K562 (cell line): ENCODE measurements at regions not wholly inside any gene's neighbourhood (a gene's known extent, or its start where the extent isn't known, plus 50 kb on each side); places are given as distances from the start of the nearest gene placed in this dataset.

ENCODE experiments used
- ATAC-seq: fragments of 200-7000 bp; cut with Tn5 transposase; 3 replicates; pipeline ENCODE4 v1.9.1; 2020; ENCODE audit warnings: moderate library complexity
- BruUV-seq: library from RNA; stranded (reverse); fragments of 400-500 nt; replicated peaks from 2 replicates; lab custom pipeline; 2021; lab: Mats Ljungman, UMichigan
- CTCF ChIA-PET: fragments of 300-600 bp; formaldehyde crosslinking; extraction: SDS; loops from one replicate; lab custom pipeline; 2021; ENCODE audit warnings: low intra/inter-chr PET ratio; lab: Yijun Ruan, JAX
- POLR2A ChIA-PET: fragments of 300-600, 350-650 bp; sonication (Branson Sonifier 250); formaldehyde crosslinking; extraction: SDS; loops from one replicate; lab custom pipeline; 2021; ENCODE audit warnings: antibody characterized with exemption, inconsistent platforms; lab: Yijun Ruan, JAX
- DNase-seq, 4 experiments: peaks; one replicate each; pipeline versions ENCODE4 v3.0.0 to v3.0.0-alpha.2; 2011 to 2018; ENCODE audit warnings: low spot score in 3 of 4, mixed read lengths in 3 of 4; ENCODE audit errors: extremely low read depth in 1 of 4
- FAIRE-seq: peaks from 2 replicates; lab custom pipeline; 2011; peaks lifted over from hg19 to GRCh38; lab: Jason Lieb, UNC
- H2AFZ ChIP-seq: 2 replicates; pipeline ENCODE4 v1.6.0; 2011; ENCODE audit warnings: low read depth, low read length, control low read depth, inconsistent platforms
- H3K27ac ChIP-seq: fragments of 200-600 bp; 3 replicates; pipeline ENCODE4 v1.8.0; 2011; ENCODE audit warnings: low read depth, mild to moderate bottlenecking, control low read depth, inconsistent platforms, low read length, moderate library complexity, mixed read lengths; ENCODE audit errors: extremely low read depth
- H3K27me3 ChIP-seq, 2 experiments: fragments of 300-600 bp in 1 of 2; 2 replicates in 1 of 2; 3 replicates in 1 of 2; pipeline versions ENCODE4 v1.6.0 to v1.8.0; 2011; ENCODE audit warnings: inconsistent platforms in 2 of 2, low read length in 2 of 2, mild to moderate bottlenecking in 1 of 2, mixed read lengths in 1 of 2, moderate library complexity in 1 of 2; ENCODE audit not compliant: control insufficient read depth in 2 of 2, insufficient read depth in 2 of 2
- H3K36me3 ChIP-seq: fragments of 300-600 bp; 3 replicates; pipeline ENCODE4 v1.8.0; 2011; ENCODE audit warnings: mild to moderate bottlenecking, low read length, inconsistent platforms; ENCODE audit not compliant: control insufficient read depth, insufficient read depth
- H3K4me1 ChIP-seq, 2 experiments: fragments of 200-600 bp in 1 of 2; replicated peaks in 1 of 2; 2 replicates in 1 of 2; 3 replicates in 1 of 2; pipeline versions ENCODE4 v1.5.1 to v1.8.0; 2011; ENCODE audit warnings: inconsistent platforms in 2 of 2, low read length in 2 of 2, mild to moderate bottlenecking in 1 of 2, mixed read lengths in 1 of 2, moderate library complexity in 1 of 2; ENCODE audit not compliant: control insufficient read depth in 2 of 2, insufficient read depth in 2 of 2
- H3K4me2 ChIP-seq: 2 replicates; pipeline ENCODE4 v1.6.1; 2011; ENCODE audit warnings: low read length, control low read depth, inconsistent platforms, mixed read lengths; ENCODE audit not compliant: insufficient read depth
- H3K4me3 ChIP-seq: fragments of 200-600 bp; sonication (generic), shearing (Covaris generic); 2 replicates; pipeline ENCODE4 v1.5.1; 2016; ENCODE audit warnings: control low read depth, inconsistent platforms
- H3K79me2 ChIP-seq: fragments of 200-600 bp; 3 replicates; pipeline ENCODE4 v1.8.0; 2011; ENCODE audit warnings: low read length, inconsistent platforms; ENCODE audit not compliant: control insufficient read depth, insufficient read depth
- H3K9ac ChIP-seq, 2 experiments: 2 replicates each; pipeline versions ENCODE4 v1.6.0 to v1.6.1; 2011; ENCODE audit warnings: low read depth in 2 of 2, low read length in 2 of 2, control low read depth in 1 of 2, inconsistent platforms in 1 of 2, mild to moderate bottlenecking in 1 of 2, mixed read lengths in 1 of 2; ENCODE audit not compliant: insufficient read depth in 1 of 2
- H3K9me1 ChIP-seq: one replicate; pipeline ENCODE4 v1.6.0; 2011; ENCODE audit warnings: inconsistent platforms, mild to moderate bottlenecking, low read length, moderate library complexity; ENCODE audit not compliant: control insufficient read depth, insufficient read depth
- H3K9me3 ChIP-seq: replicated peaks from 2 replicates; pipeline ENCODE4 v1.5.1; 2011; ENCODE audit warnings: low read depth, low read length, inconsistent platforms; ENCODE audit not compliant: control insufficient read depth, insufficient read depth
- H4K20me1 ChIP-seq: replicated peaks from 2 replicates; pipeline ENCODE4 v1.6.1; 2011; ENCODE audit warnings: low read length, inconsistent platforms, mixed read lengths; ENCODE audit not compliant: control insufficient read depth, insufficient read depth
- ATF1 ChIP-seq, 2 experiments: fragments of 450-650 bp in 1 of 2; IDR thresholded peaks; 2 replicates each; pipeline ENCODE4 v1.6.1; 2016; ENCODE audit warnings: missing compliant biosample characterization in 1 of 2, missing genetic modification characterization in 1 of 2
- BCLAF1 ChIP-seq, 2 experiments: fragments of 450-650 bp in 1 of 2; IDR thresholded peaks; 2 replicates each; pipeline ENCODE4 v1.6.1; 2011 to 2017; ENCODE audit warnings: low read depth in 2 of 2, antibody characterized with exemption in 1 of 2, borderline replicate concordance in 1 of 2, low read length in 1 of 2, mild to moderate bottlenecking in 1 of 2, mixed read lengths in 1 of 2; ENCODE audit not compliant: control insufficient read depth in 1 of 2
- BRCA1 ChIP-seq, 2 experiments: fragments of 450-650 bp in 1 of 2; sonication (generic) in 1 of 2; formaldehyde crosslinking in 1 of 2; IDR thresholded peaks; 2 replicates each; pipeline versions ENCODE4 v1.5.0 to v1.6.1; 2017 to 2020; ENCODE audit warnings: mild to moderate bottlenecking in 1 of 2, missing genetic modification reagents in 1 of 2
- CBX5 ChIP-seq: IDR thresholded peaks from 2 replicates; pipeline ENCODE4 v1.6.1; 2014; ENCODE audit warnings: low read depth, borderline replicate concordance
- CEBPB ChIP-seq: fragments of 450-650 bp; IDR thresholded peaks from 2 replicates; pipeline ENCODE4 v1.6.1; 2016; ENCODE audit warnings: missing genetic modification characterization, missing compliant biosample characterization
- CHCHD3 ChIP-seq: fragments of 250-450 bp; sonication (Bioruptor Pico); IDR thresholded peaks from 2 replicates; pipeline ENCODE4 v2.1.2; 2022; ENCODE audit warnings: mild to moderate bottlenecking
- ERF ChIP-seq: fragments of 450-650 bp; formaldehyde crosslinking; IDR thresholded peaks from 2 replicates; pipeline ENCODE4 v1.4.0; 2020; ENCODE audit warnings: mild to moderate bottlenecking, mixed read lengths
- HCFC1 ChIP-seq: IDR thresholded peaks from 2 replicates; pipeline ENCODE4 v1.6.1; 2012; ENCODE audit warnings: low read depth, low read length, improper control_type of control experiment
- MEF2D ChIP-seq: conservative IDR thresholded peaks from 2 replicates; pipeline ENCODE4 v1.6.1; 2016; ENCODE audit warnings: low read depth, missing genetic modification characterization, missing compliant biosample characterization
- RBM22 ChIP-seq: fragments of 200-400 bp; formaldehyde crosslinking; IDR thresholded peaks from 2 replicates; pipeline ENCODE4 v1.6.1; 2018; ENCODE audit warnings: low read length, low read depth; ENCODE audit not compliant: poor library complexity, severe bottlenecking
- SLC30A9 ChIP-seq: fragments of 250-450 bp; sonication (Bioruptor Pico); IDR thresholded peaks from 2 replicates; pipeline ENCODE4 v1.8.0; 2022; ENCODE audit warnings: mild to moderate bottlenecking, moderate library complexity
- SMC3 ChIP-seq: conservative IDR thresholded peaks from 2 replicates; pipeline ENCODE4 v1.6.1; 2011; ENCODE audit warnings: low read depth, low read length, improper control_type of control experiment; ENCODE audit not compliant: insufficient read depth
- TCF7L2 ChIP-seq: fragments of 150-350 bp; IDR thresholded peaks from 2 replicates; pipeline ENCODE4 v1.6.1; 2016; ENCODE audit warnings: low read depth, mild to moderate bottlenecking, low read length, moderate library complexity
- U2AF1 ChIP-seq: fragments of 200-400 bp; formaldehyde crosslinking; optimal IDR thresholded peaks from 2 replicates; pipeline ENCODE3; 2017; ENCODE audit warnings: mild to moderate bottlenecking, low read depth, low read length, moderate library complexity
- ZNF436 ChIP-seq: fragments of 250-450, 450-650 bp; sonication (Bioruptor Pico); formaldehyde crosslinking; IDR thresholded peaks from 2 replicates; pipeline ENCODE4 v1.7.0; 2020; ENCODE audit warnings: mild to moderate bottlenecking
- ZNF764 ChIP-seq: fragments of 250-450 bp; sonication (Bioruptor Pico); IDR thresholded peaks from 2 replicates; pipeline ENCODE4 v1.4.0; 2020; ENCODE audit warnings: low read depth, mild to moderate bottlenecking, moderate library complexity
- WGBS: fragments of 100-300 bp; shearing (Covaris generic); methylation state at CpG from one replicate; pipeline ENCODE4 v1.1.6; 2016; ENCODE audit warnings: low coverage, mixed read lengths; ENCODE audit not compliant: insufficient coverage; ENCODE audit errors: missing lambda C conversion rate; 5-methylcytosine and 5-hydroxymethylcytosine counted together
- in situ Hi-C: fragments of 300-500 bp; cut with MboI; formaldehyde crosslinking; loops from 4 replicates; pipeline ENCODE4 v1.15.0; 2018; ENCODE audit warnings: inconsistent platforms, mixed read lengths
- intact Hi-C: fragments of 100-400 bp; cut with micrococcal nuclease; formaldehyde crosslinking; loops from 2 replicates; pipeline ENCODE4 v1.14.2; 2022
- TF ChIP-seq, protein P1 (sequence below): IDR thresholded peaks from 2 replicates; pipeline ENCODE4 v1.6.1; 2012; ENCODE audit warnings: low read depth, low read length, improper control_type of control experiment, borderline replicate concordance

DNA sequence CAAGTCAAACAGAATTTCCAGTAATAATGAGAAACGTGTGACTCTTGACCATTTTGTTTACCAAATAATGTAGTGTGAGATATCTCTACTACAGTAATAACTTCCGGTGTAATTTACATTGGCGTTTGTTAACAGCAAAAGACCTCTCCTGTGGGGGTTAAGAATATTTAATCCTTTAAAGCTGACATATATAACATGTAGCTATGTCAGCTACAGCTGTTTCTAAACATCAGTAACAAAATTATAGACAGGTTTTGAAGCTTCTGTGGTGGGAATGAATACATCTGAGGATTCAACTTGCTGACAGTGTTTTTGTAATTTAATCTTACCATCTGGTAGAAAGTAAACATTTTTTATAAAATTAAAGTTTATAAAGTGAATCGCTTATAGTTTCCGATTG, 73.6 kb upstream of the TENM3 start (continued):
- TF ChIP-seq, protein P1, sequence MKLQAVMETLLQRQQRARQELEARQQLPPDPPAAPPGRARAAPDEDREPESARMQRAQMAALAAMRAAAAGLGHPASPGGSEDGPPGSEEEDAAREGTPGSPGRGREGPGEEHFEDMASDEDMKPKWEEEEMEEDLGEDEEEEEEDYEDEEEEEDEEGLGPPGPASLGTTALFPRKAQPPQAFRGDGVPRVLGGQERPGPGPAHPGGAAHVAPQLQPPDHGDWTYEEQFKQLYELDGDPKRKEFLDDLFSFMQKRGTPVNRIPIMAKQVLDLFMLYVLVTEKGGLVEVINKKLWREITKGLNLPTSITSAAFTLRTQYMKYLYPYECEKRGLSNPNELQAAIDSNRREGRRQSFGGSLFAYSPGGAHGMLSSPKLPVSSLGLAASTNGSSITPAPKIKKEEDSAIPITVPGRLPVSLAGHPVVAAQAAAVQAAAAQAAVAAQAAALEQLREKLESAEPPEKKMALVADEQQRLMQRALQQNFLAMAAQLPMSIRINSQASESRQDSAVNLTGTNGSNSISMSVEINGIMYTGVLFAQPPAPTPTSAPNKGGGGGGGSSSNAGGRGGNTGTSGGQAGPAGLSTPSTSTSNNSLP, result no peak
- TF ChIP-seq BCLAF1 (IDR thresholded peaks at IDR 0.05; ENCODE audit: borderline replicate concordance in 1 of 2, control insufficient read depth in 1 of 2, low read depth in 2 of 2, low read length in 1 of 2) (no peak), U2AF1 (no peak), ERF (CRISPR knock-in tag) (no peak)

DNA sequence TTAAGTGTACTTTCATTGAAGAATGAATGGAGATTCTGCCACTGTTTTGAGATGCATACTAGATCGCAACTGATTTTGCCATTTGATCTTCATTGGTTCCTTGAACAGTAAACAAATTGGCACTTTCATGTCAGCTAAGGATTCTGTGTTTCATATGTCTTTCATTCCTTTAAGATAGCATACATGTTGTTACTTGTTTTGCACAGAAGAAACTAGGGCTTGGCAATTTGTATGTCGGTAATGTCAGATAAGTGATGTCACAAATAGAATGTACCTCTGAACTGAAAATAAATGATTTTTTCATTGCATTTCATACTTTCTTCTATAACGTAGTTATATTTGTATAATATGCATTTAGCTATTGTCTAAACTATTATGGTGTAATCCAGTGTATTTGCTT, 73.2 kb upstream of the TENM3 start:
- H3K9ac ChIP-seq, result no peak overlapping the region
- in situ Hi-C loops (no loop called here), intact Hi-C loops (no loop called here)
- H3K4me3 ChIP-seq, result no peak overlapping the region
- no peaks in the 10 kb centered on the region for H4K20me1 ChIP-seq
- no peaks in the 10 kb centered on the region for H3K27me3 ChIP-seq
- H3K27ac ChIP-seq, result no peak overlapping the region
- FAIRE-seq (no peak), DNase-seq (no peak), ATAC-seq (no peak)
- 2% methylated on average over 3 of the region's 3 CpGs for WGBS
- no peaks in the 10 kb centered on the region for H3K9me3 ChIP-seq
- BruUV-seq, result no TSS peak
- no peaks in the 10 kb centered on the region for H3K79me2 ChIP-seq
- ChIA-PET CTCF (no interaction called here), POLR2A (no interaction called here)
- no peaks in the 10 kb centered on the region for H3K36me3 ChIP-seq
- no peaks in the 10 kb centered on the region for H3K4me1 ChIP-seq
- no peak overlapping the region for H2AFZ ChIP-seq
- H3K9me1 ChIP-seq, result no peaks in the 10 kb centered on the region
- H3K4me2 ChIP-seq, result no peak overlapping the region
- no peak for TF ChIP-seq SLC30A9 (CRISPR knock-in tag)
- TF ChIP-seq RBM22, result no peak
- no peak for TF ChIP-seq BRCA1 (IDR thresholded peaks at IDR 0.05)
- no peak for TF ChIP-seq BRCA1 (CRISPR knock-in tag; IDR thresholded peaks at IDR 0.05)
- TF ChIP-seq ZNF764 (CRISPR knock-in tag), result no peak
- TF ChIP-seq ATF1 (CRISPR knock-in tag; IDR thresholded peaks at IDR 0.05), result no peak
- no peak for TF ChIP-seq ATF1 (tag; IDR thresholded peaks at IDR 0.05)
- TF ChIP-seq CBX5, result no peak
- no peak for TF ChIP-seq MEF2D
- TF ChIP-seq SMC3, result no peak
- TF ChIP-seq ZNF436 (CRISPR knock-in tag), result no peak
- TF ChIP-seq HCFC1, result no peak
- TF ChIP-seq TCF7L2, result no peak
- TF ChIP-seq CHCHD3 (CRISPR knock-in tag), result no peak
- TF ChIP-seq CEBPB (tag), result no peak
